Adipocyte (in vitro differentiated cells): ENCODE measurements at regions not wholly inside any gene's neighbourhood (a gene's known extent, or its start where the extent isn't known, plus 50 kb on each side); places are given as distances from the start of the nearest gene placed in this dataset.
"Not testable (repeated sequence)": the region's sequence is repeated elsewhere in the genome, so short reads cannot be mapped to it uniquely, and the experiment has no call there.

Experiments used
- DNase-seq: peaks from one replicate; pipeline ENCODE4 v3.0.0-alpha.2; 2015; ENCODE audit warnings: low read depth
- H3K27me3 ChIP-seq: replicated peaks from 2 replicates; pipeline ENCODE4 v1.7.0; 2013; ENCODE audit warnings: mild to moderate bottlenecking, low read length, moderate library complexity; ENCODE audit not compliant: control insufficient read depth, insufficient read depth
- H3K36me3 ChIP-seq: 2 replicates; pipeline ENCODE4 v1.7.0; 2013; ENCODE audit warnings: low read length, mild to moderate bottlenecking, moderate library complexity; ENCODE audit not compliant: control insufficient read depth, insufficient read depth, severe bottlenecking
- H3K4me1 ChIP-seq: 2 replicates; pipeline ENCODE4 v1.7.0; 2013; ENCODE audit warnings: mild to moderate bottlenecking, low read length, moderate library complexity; ENCODE audit not compliant: control insufficient read depth, insufficient read depth
- H3K4me3 ChIP-seq: 2 replicates; pipeline ENCODE4 v1.7.0; 2013; ENCODE audit warnings: mild to moderate bottlenecking, low read length, moderate library complexity
- H3K9ac ChIP-seq: 2 replicates; pipeline ENCODE4 v1.7.0; 2013; ENCODE audit warnings: mild to moderate bottlenecking, low read length, moderate library complexity
- H3K9me3 ChIP-seq: 2 replicates; pipeline ENCODE4 v1.7.0; 2013; ENCODE audit warnings: mild to moderate bottlenecking, low read length, moderate library complexity; ENCODE audit not compliant: control insufficient read depth

- Histone ChIP-seq H3K4me3 (no peak overlapping the region), H3K27me3 (no peaks in the 10 kb centered on the region), H3K4me1 (no peaks in the 10 kb centered on the region), H3K9ac (no peak overlapping the region), H3K9me3 (no peaks in the 10 kb centered on the region), H3K36me3 (no peaks in the 10 kb centered on the region)
- DNase-seq = no peak
Observed at GRCh38 chr14:28163897-28164296, 602.7 kb upstream of the FOXG1 start.

DNA sequence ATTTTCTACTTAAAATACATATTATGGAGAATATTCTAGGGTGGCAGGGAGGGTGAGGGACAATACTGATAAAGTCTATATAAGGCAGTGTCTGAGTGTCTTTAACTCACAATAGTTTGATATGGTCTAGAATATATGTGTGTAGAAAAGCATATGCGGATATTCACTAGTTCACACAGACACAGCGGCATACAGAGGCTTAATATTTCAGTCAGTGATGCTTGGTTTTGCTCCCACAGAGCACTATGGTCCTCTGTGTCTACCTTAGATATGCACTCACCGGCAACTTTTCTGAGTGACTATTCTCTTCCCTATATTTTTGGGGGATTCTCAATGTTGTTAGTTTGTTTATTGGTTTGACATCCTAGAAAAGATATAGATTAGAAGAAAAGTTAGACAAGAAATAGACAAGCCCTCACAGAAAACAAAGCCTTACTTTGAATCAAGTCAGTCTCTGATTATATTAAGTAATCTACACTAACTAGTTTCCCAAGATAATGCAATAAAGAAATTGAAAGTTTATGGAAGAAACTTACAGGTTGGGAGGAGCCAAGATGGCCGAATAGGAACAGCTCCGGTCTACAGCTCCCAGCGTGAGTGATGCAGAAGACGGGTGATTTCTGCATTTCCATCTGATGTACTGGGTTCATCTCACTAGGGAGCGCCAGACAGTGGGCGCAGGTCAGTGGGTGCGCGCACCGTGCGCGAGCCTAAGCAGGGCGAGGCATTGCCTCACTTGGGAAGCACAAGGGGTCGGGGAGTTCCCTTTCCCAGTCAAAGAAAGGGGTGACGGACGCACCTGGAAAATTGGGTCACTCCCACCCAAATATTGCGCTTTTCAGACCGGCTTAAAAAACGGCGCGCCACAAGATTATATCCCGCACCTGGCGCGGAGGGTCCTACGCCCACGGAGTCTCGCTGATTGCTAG lies 578.4 kb upstream of the FOXG1 start:
- not testable (repeated sequence) for H3K4me3 ChIP-seq, H3K9ac ChIP-seq, H3K9me3 ChIP-seq, DNase-seq, H3K36me3 ChIP-seq, H3K4me1 ChIP-seq, H3K27me3 ChIP-seq

DNA sequence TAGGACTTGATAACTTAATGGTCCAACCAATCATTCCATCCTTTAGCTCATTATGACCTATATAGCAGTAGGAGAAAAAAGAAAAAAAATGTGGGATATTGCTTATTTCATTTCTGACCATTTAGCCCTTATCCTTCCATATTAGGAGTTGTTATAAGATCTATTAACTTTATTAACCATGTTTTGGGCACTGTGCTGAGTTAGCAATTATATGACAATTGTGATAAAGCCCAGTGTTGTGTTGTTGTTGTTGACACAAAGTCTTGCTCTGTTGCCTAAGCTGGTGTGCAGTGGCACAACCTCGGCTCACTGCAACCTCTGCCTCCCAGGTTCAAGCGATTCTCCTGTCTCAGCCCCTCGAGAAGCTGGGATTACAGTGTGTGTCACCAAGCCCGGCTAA lies 569.7 kb upstream of the FOXG1 start:
- no peaks in the 10 kb centered on the region for H3K4me1 ChIP-seq
- no peak overlapping the region for H3K9ac ChIP-seq
- H3K27me3 ChIP-seq = no peaks in the 10 kb centered on the region
- H3K9me3 ChIP-seq = no peaks in the 10 kb centered on the region
- no peak for DNase-seq
- no peak overlapping the region for H3K4me3 ChIP-seq
- H3K36me3 ChIP-seq = no peaks in the 10 kb centered on the region

- Histone ChIP-seq H3K27me3 (no peaks in the 10 kb centered on the region), H3K4me3 (no peak overlapping the region), H3K9me3 (peaks cover 2% of the 10 kb centered on the region), H3K36me3 (no peaks in the 10 kb centered on the region), H3K9ac (no peak overlapping the region), H3K4me1 (no peaks in the 10 kb centered on the region)
- DNase-seq = no peak
Observed at GRCh38 chr14:28220391-28220790, 546.2 kb upstream of the FOXG1 start.

GRCh38 chr14:28240909-28241308 lies 525.7 kb upstream of the FOXG1 start:
- no peak overlapping the region for H3K4me3 ChIP-seq
- H3K4me1 ChIP-seq = no peaks in the 10 kb centered on the region
- no peaks in the 10 kb centered on the region for H3K36me3 ChIP-seq
- H3K27me3 ChIP-seq = no peaks in the 10 kb centered on the region
- DNase-seq = no peak
- no peaks in the 10 kb centered on the region for H3K9me3 ChIP-seq
- H3K9ac ChIP-seq = no peak overlapping the region

DNA sequence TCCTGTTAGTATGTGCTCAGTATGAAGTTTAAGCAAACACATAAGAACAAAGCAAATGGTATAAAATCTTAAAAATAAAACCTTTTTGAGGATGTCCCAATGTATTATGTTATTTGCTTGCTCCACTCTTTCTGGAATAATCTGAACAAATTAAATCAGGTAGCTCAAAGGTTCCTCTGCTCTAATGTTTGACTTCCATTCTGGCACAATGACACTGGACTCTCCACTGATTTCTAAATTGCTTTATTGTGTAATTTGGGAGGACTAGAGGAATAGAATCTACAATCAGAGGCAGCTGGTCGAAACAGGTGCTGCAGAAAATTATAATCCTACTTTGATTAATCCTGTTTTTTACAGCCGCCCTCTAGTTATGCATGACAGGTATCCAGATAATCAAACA lies 523.7 kb upstream of the FOXG1 start:
- H3K4me1 ChIP-seq = no peaks in the 10 kb centered on the region
- H3K4me3 ChIP-seq = no peak overlapping the region
- no peak overlapping the region for H3K9ac ChIP-seq
- no peaks in the 10 kb centered on the region for H3K36me3 ChIP-seq
- H3K9me3 ChIP-seq = no peaks in the 10 kb centered on the region
- no peaks in the 10 kb centered on the region for H3K27me3 ChIP-seq
- no peak for DNase-seq

- H3K9ac ChIP-seq = no peak overlapping the region
- H3K9me3 ChIP-seq = peaks cover 2% of the 10 kb centered on the region
- no peak overlapping the region for H3K4me3 ChIP-seq
- no peaks in the 10 kb centered on the region for H3K27me3 ChIP-seq
- H3K36me3 ChIP-seq = no peaks in the 10 kb centered on the region
- peak; percentile 40 for DNase-seq
- H3K4me1 ChIP-seq = no peaks in the 10 kb centered on the region
Observed at GRCh38 chr14:28243600-28243999, 523.0 kb upstream of the FOXG1 start.

GRCh38 chr14:28245216-28245615 lies 521.4 kb upstream of the FOXG1 start:
- Histone ChIP-seq H3K4me3 (no peak overlapping the region), H3K4me1 (no peaks in the 10 kb centered on the region), H3K9me3 (peaks cover 2% of the 10 kb centered on the region), H3K9ac (no peak overlapping the region), H3K27me3 (no peaks in the 10 kb centered on the region), H3K36me3 (no peaks in the 10 kb centered on the region)
- no peak for DNase-seq

DNA sequence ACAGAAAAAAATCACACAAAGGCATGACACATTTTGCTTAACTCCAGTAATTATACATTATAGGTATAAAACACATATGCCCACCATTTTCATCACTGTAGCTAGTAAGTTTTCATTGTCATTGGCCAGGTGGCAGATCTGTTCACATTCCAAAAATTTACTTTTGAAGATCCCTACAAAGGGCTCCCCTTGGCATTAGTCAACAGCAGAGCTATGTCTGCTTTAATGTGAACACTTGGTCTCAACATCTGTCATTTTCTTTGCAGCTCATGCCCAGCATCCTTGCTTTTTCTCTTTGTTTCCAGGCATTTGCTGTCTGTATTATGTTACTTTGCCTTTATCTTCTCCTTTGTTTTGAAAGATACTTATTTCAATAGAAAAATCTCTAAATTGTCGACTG lies 519.1 kb upstream of the FOXG1 start:
- Histone ChIP-seq H3K4me3 (no peak overlapping the region), H3K36me3 (no peaks in the 10 kb centered on the region), H3K9me3 (peaks cover 2% of the 10 kb centered on the region), H3K27me3 (no peaks in the 10 kb centered on the region), H3K4me1 (no peaks in the 10 kb centered on the region), H3K9ac (no peak overlapping the region)
- DNase-seq = no peak

- not testable (repeated sequence) for H3K9ac ChIP-seq, H3K27me3 ChIP-seq, H3K4me1 ChIP-seq, DNase-seq, H3K36me3 ChIP-seq, H3K4me3 ChIP-seq, H3K9me3 ChIP-seq
Observed at GRCh38 chr14:28252124-28252523, 514.5 kb upstream of the FOXG1 start.

DNA sequence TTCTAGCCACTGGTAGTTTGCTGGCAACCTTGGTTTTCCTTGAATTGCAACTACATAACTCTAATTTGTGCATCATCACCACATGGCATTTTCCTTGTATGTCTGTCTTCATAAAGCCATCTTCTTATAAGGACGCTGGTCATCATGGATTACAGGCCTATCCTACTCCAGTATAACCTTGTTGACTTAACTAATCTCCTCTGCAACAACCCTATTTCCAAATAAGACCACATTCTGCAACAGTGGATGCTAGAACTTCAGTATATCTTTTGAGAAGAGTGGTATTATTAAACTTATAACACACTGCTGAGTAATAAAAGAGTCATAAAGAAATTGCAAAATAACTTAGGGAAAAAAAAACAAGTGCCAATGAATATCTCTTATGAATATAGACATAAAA lies 511.8 kb upstream of the FOXG1 start:
- H3K9ac ChIP-seq = no peak overlapping the region
- no peak overlapping the region for H3K4me3 ChIP-seq
- H3K27me3 ChIP-seq = no peaks in the 10 kb centered on the region
- DNase-seq = no peak
- no peaks in the 10 kb centered on the region for H3K9me3 ChIP-seq
- no peaks in the 10 kb centered on the region for H3K36me3 ChIP-seq
- H3K4me1 ChIP-seq = no peaks in the 10 kb centered on the region

DNA sequence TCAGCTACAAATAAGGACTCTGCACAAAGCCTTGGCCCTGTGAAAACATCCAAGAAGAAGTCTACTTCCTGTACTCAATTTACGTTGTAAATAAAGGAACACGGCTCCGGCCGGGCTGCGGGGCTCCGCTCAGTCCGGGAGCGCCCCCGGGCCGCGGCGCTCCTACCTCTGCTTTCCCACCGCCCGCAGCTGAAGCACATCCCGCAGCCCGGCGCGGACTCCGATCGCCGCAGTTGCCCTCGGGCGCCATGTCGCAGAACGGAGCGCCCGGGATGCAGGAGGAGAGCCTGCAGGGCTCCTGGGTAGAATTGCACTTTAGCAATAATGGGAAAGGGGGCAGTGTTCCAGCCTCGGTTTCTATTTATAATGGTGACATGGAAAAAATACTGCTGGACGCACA lies 502.3 kb upstream of the FOXG1 start:
- no peak overlapping the region for H3K9ac ChIP-seq
- no peak overlapping the region for H3K4me3 ChIP-seq
- H3K9me3 ChIP-seq = peaks cover 13% of the 10 kb centered on the region
- no peaks in the 10 kb centered on the region for H3K27me3 ChIP-seq
- H3K36me3 ChIP-seq = no peaks in the 10 kb centered on the region
- H3K4me1 ChIP-seq = no peaks in the 10 kb centered on the region
- peak; percentile 28 for DNase-seq
